GM23338 (cell line): ENCODE measurements at regions not wholly inside any gene's neighbourhood (a gene's known extent, or its start where the extent isn't known, plus 50 kb on each side); places are given as distances from the start of the nearest gene placed in this dataset.

Source experiments
- ATAC-seq: fragments of 200-7000 bp; cut with Tn5 transposase; 3 replicates; pipeline ENCODE4 v1.9.1; 2020
- DNase-seq: peaks from one replicate; pipeline ENCODE4 v3.0.0-alpha.2; 2015; ENCODE audit warnings: low spot score
- H2AFZ ChIP-seq: fragments of 200-600 bp; sonication (generic); 2 replicates; pipeline ENCODE4 v1.8.0; 2016; ENCODE audit warnings: antibody characterized with exemption, mild to moderate bottlenecking, moderate library complexity
- H3F3A ChIP-seq: fragments of 200-600 bp; sonication (generic); replicated peaks from 2 replicates; pipeline ENCODE4 v1.8.0; 2017; ENCODE audit warnings: antibody characterized with exemption, mixed run types, low read depth
- H3K27ac ChIP-seq: fragments of 200-600 bp; sonication (generic); 2 replicates; pipeline ENCODE4 v1.6.1; 2016; ENCODE audit warnings: low read depth
- H3K27me3 ChIP-seq: fragments of 200-600 bp; sonication (generic); 2 replicates; pipeline ENCODE4 v1.8.0; 2016; ENCODE audit warnings: mild to moderate bottlenecking, mixed run types, moderate library complexity; ENCODE audit not compliant: insufficient read depth
- H3K36me3 ChIP-seq: fragments of 200-600 bp; sonication (generic); 2 replicates; pipeline ENCODE4 v1.8.0; 2016; ENCODE audit warnings: mild to moderate bottlenecking; ENCODE audit not compliant: insufficient read depth
- H3K4me1 ChIP-seq: fragments of 200-600 bp; sonication (generic); 2 replicates; pipeline ENCODE4 v1.8.0; 2016; ENCODE audit warnings: mild to moderate bottlenecking, moderate library complexity; ENCODE audit not compliant: insufficient read depth
- H3K4me2 ChIP-seq: fragments of 200-600 bp; sonication (generic); 2 replicates; pipeline ENCODE4 v1.7.1; 2017; ENCODE audit warnings: mixed run types
- H3K4me3 ChIP-seq: fragments of 200-600 bp; sonication (generic); 2 replicates; pipeline ENCODE4 v1.6.1; 2016; ENCODE audit warnings: mixed run types
- H3K79me2 ChIP-seq: fragments of 200-600 bp; sonication (generic); replicated peaks from 2 replicates; pipeline ENCODE4 v1.8.0; 2017; ENCODE audit warnings: mild to moderate bottlenecking; ENCODE audit not compliant: insufficient read depth
- H3K9me2 ChIP-seq: fragments of 200-600 bp; sonication (generic); 2 replicates; pipeline ENCODE4 v1.8.0; 2017; ENCODE audit not compliant: insufficient read depth
- H4K20me1 ChIP-seq: fragments of 200-600 bp; sonication (generic); replicated peaks from 2 replicates; pipeline ENCODE4 v1.8.0; 2017; ENCODE audit warnings: mild to moderate bottlenecking; ENCODE audit not compliant: insufficient read depth
- H3K27ac Mint-ChIP-seq: 2 replicates; pipeline ENCODE4 v1.8.0; 2020; ENCODE audit warnings: inconsistent platforms, mild to moderate bottlenecking, moderate library complexity, mixed read lengths
- H3K27me3 Mint-ChIP-seq: 3 replicates; pipeline ENCODE4 v1.8.0; 2022; ENCODE audit warnings: low read depth, mild to moderate bottlenecking, moderate library complexity, mixed read lengths, inconsistent platforms; ENCODE audit not compliant: insufficient read depth, poor library complexity
- H3K36me3 Mint-ChIP-seq: 3 replicates; pipeline ENCODE4 v1.8.0; 2021; ENCODE audit warnings: low read depth, mild to moderate bottlenecking, inconsistent platforms, moderate library complexity, mixed read lengths
- H3K4me1 Mint-ChIP-seq: 3 replicates; pipeline ENCODE4 v1.8.0; 2020; ENCODE audit warnings: mild to moderate bottlenecking, inconsistent platforms, mixed read lengths
- H3K4me3 Mint-ChIP-seq: 3 replicates; pipeline ENCODE4 v1.8.0; 2021; ENCODE audit warnings: moderate library complexity, mild to moderate bottlenecking, inconsistent platforms, mixed read lengths
- H3K9me3 Mint-ChIP-seq: 3 replicates; pipeline ENCODE4 v1.8.0; 2020; ENCODE audit warnings: moderate library complexity, mild to moderate bottlenecking, inconsistent platforms, mixed read lengths
- CREB1 ChIP-seq: fragments of 250-450 bp; sonication (Bioruptor Pico); IDR thresholded peaks from 2 replicates; pipeline ENCODE4 v1.5.0; 2020; ENCODE audit warnings: low read depth, mild to moderate bottlenecking, moderate library complexity
- EZH2phosphoT487 ChIP-seq: fragments of 200-600 bp; sonication (generic); IDR thresholded peaks from one replicate; pipeline ENCODE4 v1.8.1; 2018; ENCODE audit warnings: antibody characterized with exemption; ENCODE audit not compliant: unreplicated experiment
- NANOG ChIP-seq: IDR thresholded peaks from 2 replicates; pipeline ENCODE4 v1.6.1; 2016; ENCODE audit warnings: antibody characterized with exemption, borderline replicate concordance
- POLR2AphosphoS5 ChIP-seq: IDR thresholded peaks from 2 replicates; pipeline ENCODE4 v1.6.1; 2016; ENCODE audit warnings: antibody characterized with exemption, low read depth
- STAT1 ChIP-seq: IDR thresholded peaks from one replicate; pipeline ENCODE4 v1.6.1; 2016; ENCODE audit warnings: antibody characterized with exemption; ENCODE audit not compliant: unreplicated experiment
- ZNF114 ChIP-seq: fragments of 250-450 bp; sonication (Bioruptor Pico); IDR thresholded peaks from 2 replicates; pipeline ENCODE4 v1.5.0; 2020; ENCODE audit warnings: mild to moderate bottlenecking, moderate library complexity
- TF ChIP-seq, protein P1 (sequence below): IDR thresholded peaks from one replicate; pipeline ENCODE4 v1.6.1; 2018; ENCODE audit warnings: antibody characterized with exemption; ENCODE audit not compliant: unreplicated experiment
- TF ChIP-seq, protein P2 (sequence below), 2 experiments: fragments of 200-600 bp in 1 of 2; sonication (generic) in 1 of 2; conservative IDR thresholded peaks; 2 replicates each; pipeline versions ENCODE4 v1.5.1 to v1.6.1; 2016 to 2017; ENCODE audit warnings: antibody characterized with exemption in 2 of 2, low read depth in 2 of 2, mild to moderate bottlenecking in 2 of 2, moderate library complexity in 1 of 2
- TF ChIP-seq, protein P3 (sequence below): IDR thresholded peaks from 2 replicates; pipeline ENCODE4 v1.6.1; 2016; ENCODE audit warnings: antibody characterized with exemption

DNA sequence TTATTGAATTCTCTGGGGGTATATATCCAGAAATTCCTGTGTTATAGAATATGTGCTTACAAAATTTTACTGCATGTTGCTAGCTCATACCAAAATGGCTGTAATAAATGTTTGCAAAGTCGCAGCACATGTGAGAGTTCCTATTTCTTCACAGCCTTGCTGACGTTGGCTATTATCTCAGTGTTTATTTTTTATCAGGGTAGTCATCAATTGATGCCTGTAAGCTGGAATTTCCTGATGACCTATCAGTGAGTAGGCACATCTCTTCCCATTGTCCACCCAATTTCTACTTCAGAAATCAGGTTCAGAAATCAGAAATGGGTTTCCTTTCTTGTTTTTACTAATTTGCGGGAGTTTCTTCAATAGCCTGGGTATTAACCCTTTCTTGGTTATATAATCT lies 268.1 kb upstream of the FZD8 start:
- no peaks in the 10 kb centered on the region; the same call in 2 of the 3 replicates for H3K9me3 Mint-ChIP-seq
- Histone ChIP-seq H3K4me1 (peaks cover 5% of the 10 kb centered on the region; the same call in 1 of the 2 replicates), H3F3A (no peaks in the 10 kb centered on the region), H3K4me2 (no peak overlapping the region), H4K20me1 (no peaks in the 10 kb centered on the region), H3K4me3 (no peak overlapping the region), H3K79me2 (no peaks in the 10 kb centered on the region), H3K9me2 (no peaks in the 10 kb centered on the region), H3K27ac (no peak overlapping the region), H2AFZ (no peak overlapping the region), H3K36me3 (no peaks in the 10 kb centered on the region), H3K27me3 (no peaks in the 10 kb centered on the region)
- H3K27me3 Mint-ChIP-seq, result peaks cover 2% of the 10 kb centered on the region
- no peaks in the 10 kb centered on the region for H3K36me3 Mint-ChIP-seq
- no peak for ATAC-seq
- TF ChIP-seq EZH2phosphoT487 (no peak), ZNF114 (CRISPR knock-in tag) (no peak)
- TF ChIP-seq, protein P1, sequence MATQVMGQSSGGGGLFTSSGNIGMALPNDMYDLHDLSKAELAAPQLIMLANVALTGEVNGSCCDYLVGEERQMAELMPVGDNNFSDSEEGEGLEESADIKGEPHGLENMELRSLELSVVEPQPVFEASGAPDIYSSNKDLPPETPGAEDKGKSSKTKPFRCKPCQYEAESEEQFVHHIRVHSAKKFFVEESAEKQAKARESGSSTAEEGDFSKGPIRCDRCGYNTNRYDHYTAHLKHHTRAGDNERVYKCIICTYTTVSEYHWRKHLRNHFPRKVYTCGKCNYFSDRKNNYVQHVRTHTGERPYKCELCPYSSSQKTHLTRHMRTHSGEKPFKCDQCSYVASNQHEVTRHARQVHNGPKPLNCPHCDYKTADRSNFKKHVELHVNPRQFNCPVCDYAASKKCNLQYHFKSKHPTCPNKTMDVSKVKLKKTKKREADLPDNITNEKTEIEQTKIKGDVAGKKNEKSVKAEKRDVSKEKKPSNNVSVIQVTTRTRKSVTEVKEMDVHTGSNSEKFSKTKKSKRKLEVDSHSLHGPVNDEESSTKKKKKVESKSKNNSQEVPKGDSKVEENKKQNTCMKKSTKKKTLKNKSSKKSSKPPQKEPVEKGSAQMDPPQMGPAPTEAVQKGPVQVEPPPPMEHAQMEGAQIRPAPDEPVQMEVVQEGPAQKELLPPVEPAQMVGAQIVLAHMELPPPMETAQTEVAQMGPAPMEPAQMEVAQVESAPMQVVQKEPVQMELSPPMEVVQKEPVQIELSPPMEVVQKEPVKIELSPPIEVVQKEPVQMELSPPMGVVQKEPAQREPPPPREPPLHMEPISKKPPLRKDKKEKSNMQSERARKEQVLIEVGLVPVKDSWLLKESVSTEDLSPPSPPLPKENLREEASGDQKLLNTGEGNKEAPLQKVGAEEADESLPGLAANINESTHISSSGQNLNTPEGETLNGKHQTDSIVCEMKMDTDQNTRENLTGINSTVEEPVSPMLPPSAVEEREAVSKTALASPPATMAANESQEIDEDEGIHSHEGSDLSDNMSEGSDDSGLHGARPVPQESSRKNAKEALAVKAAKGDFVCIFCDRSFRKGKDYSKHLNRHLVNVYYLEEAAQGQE, result no peak
- no peak overlapping the region for H3K4me3 Mint-ChIP-seq
- DNase-seq, result no peak
- H3K27ac Mint-ChIP-seq, result no peak overlapping the region
- peaks cover 30% of the 10 kb centered on the region for H3K4me1 Mint-ChIP-seq

DNA sequence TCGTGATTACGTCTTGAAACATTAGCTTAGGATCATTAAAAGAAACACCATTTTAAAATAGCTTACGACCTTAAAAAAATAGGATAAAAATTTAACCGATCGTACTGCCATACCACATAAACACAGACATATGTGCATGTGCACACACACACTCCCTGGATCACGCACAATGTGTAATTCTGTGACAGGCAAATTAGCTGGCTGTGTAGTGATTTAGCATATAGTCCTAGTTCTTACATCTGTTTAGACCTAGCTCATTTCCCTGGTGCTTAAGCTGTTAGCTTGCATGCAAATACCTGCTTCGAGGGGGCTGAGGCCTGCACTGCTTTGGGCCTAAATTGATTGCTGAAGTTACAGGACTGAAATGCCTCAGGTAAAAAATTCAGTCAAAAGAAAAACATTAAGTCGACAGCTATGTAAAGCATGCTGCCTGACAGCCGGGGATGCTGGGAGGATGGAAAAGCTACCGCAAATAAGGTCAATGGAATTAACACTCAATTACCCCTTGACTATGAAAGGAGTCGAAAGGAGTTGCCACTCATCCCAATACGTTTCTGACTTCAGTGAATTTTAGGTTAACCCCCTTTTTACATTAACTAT lies 267.1 kb upstream of the FZD8 start:
- H3K79me2 ChIP-seq, result no peaks in the 10 kb centered on the region
- no peak overlapping the region for H2AFZ ChIP-seq
- H3K36me3 Mint-ChIP-seq, result no peaks in the 10 kb centered on the region
- DNase-seq, result peak; percentile 21
- no peak overlapping the region for H3K27ac Mint-ChIP-seq
- peak; percentile 39; the same call in 2 of the 3 replicates for ATAC-seq
- no peaks in the 10 kb centered on the region for H4K20me1 ChIP-seq
- peaks cover 30% of the 10 kb centered on the region for H3K4me1 Mint-ChIP-seq
- H3K9me3 Mint-ChIP-seq, result no peaks in the 10 kb centered on the region; the same call in 2 of the 3 replicates
- no peak overlapping the region for H3K4me2 ChIP-seq
- peaks cover 2% of the 10 kb centered on the region for H3K27me3 Mint-ChIP-seq
- H3K4me3 Mint-ChIP-seq, result no peak overlapping the region
- no peak overlapping the region for H3K27ac ChIP-seq
- no peaks in the 10 kb centered on the region for H3F3A ChIP-seq
- no peak overlapping the region for H3K4me3 ChIP-seq
- no peaks in the 10 kb centered on the region for H3K9me2 ChIP-seq
- no peaks in the 10 kb centered on the region for H3K27me3 ChIP-seq
- peaks cover 5% of the 10 kb centered on the region; the same call in 1 of the 2 replicates for H3K4me1 ChIP-seq
- H3K36me3 ChIP-seq, result no peaks in the 10 kb centered on the region
- TF ChIP-seq CREB1 (no peak), EZH2phosphoT487 (no peak), STAT1 (no peak), POLR2AphosphoS5 (no peak), NANOG (no peak)
- TF ChIP-seq, protein P1, result no peak
- TF ChIP-seq, protein P2, sequence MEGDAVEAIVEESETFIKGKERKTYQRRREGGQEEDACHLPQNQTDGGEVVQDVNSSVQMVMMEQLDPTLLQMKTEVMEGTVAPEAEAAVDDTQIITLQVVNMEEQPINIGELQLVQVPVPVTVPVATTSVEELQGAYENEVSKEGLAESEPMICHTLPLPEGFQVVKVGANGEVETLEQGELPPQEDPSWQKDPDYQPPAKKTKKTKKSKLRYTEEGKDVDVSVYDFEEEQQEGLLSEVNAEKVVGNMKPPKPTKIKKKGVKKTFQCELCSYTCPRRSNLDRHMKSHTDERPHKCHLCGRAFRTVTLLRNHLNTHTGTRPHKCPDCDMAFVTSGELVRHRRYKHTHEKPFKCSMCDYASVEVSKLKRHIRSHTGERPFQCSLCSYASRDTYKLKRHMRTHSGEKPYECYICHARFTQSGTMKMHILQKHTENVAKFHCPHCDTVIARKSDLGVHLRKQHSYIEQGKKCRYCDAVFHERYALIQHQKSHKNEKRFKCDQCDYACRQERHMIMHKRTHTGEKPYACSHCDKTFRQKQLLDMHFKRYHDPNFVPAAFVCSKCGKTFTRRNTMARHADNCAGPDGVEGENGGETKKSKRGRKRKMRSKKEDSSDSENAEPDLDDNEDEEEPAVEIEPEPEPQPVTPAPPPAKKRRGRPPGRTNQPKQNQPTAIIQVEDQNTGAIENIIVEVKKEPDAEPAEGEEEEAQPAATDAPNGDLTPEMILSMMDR (conservative IDR thresholded peaks at IDR 0.05; ENCODE audit: low read depth in 2 of 2), result no peak
- TF ChIP-seq, protein P3, sequence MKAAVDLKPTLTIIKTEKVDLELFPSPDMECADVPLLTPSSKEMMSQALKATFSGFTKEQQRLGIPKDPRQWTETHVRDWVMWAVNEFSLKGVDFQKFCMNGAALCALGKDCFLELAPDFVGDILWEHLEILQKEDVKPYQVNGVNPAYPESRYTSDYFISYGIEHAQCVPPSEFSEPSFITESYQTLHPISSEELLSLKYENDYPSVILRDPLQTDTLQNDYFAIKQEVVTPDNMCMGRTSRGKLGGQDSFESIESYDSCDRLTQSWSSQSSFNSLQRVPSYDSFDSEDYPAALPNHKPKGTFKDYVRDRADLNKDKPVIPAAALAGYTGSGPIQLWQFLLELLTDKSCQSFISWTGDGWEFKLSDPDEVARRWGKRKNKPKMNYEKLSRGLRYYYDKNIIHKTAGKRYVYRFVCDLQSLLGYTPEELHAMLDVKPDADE, result no peak
